ENCODE measurements at regions not wholly inside any gene's neighbourhood (a gene's known extent, or its start where the extent isn't known, plus 50 kb on each side); places are given as distances from the start of the nearest gene placed in this dataset.

DNA sequence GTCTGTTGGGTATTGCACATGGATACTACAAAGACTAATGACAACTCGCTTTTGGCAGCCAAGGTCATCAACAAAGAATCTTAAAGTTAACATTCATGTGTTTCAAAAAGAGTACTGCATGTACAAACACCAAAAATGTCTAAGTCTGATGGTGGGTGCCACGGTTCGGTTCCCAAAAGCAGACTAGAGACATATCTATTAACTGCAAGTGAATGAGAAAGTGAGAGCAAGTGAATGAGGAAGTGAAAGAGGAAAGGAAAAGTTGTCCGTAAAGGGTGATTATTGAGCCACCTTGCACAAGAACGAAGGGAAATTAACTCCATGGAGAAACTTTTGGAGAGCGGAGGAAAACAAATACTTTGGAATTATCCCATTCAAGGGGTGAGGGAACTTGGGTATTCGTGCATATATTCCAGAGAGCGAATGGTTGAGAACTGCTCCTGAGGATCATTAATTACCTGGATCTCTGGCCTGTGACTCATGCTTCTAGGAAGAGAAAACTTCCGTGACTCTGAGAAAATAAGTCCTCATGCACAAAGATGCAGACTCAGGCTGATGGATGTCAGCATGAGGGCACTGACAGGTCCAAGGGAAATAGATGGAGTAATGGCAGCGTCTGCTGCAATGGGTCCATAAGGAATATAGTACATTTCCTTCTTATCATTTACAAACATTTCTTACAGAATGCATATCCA is 336.5 kb upstream of the TGFBR2 start:
- no peaks in the 10 kb centered on the region for H3K9me3 ChIP-seq (ENCODE audit: control insufficient read depth, low read length)
- WGBS, 2 experiments: 94 to 97% methylated on average over 10 of the region's 10 CpGs
- H3K4me3 ChIP-seq (ENCODE audit: insufficient read depth, low read depth, low read length): no peak overlapping the region
- no peak overlapping the region for H3K27ac ChIP-seq (ENCODE audit: insufficient read depth, low read depth, low read length, poor library complexity, severe bottlenecking)
- no peaks in the 10 kb centered on the region for H3K36me3 ChIP-seq (ENCODE audit: control insufficient read depth, insufficient read depth, low read length)
- H3K27me3 ChIP-seq (ENCODE audit: control insufficient read depth, insufficient read depth, low read length, poor library complexity, severe bottlenecking): no peaks in the 10 kb centered on the region
- H3K4me1 ChIP-seq (ENCODE audit: control insufficient read depth, insufficient read depth, low read length): no peaks in the 10 kb centered on the region

- no peaks in the 10 kb centered on the region for H3K4me1 ChIP-seq (ENCODE audit: control insufficient read depth, insufficient read depth, low read length)
- H3K9me3 ChIP-seq (ENCODE audit: control insufficient read depth, low read length): no peaks in the 10 kb centered on the region
- H3K27me3 ChIP-seq (ENCODE audit: control insufficient read depth, insufficient read depth, low read length, poor library complexity, severe bottlenecking): no peaks in the 10 kb centered on the region
- 90% methylated on average over 3 of the region's 3 CpGs for WGBS, 2 experiments
- no peak overlapping the region for H3K4me3 ChIP-seq (ENCODE audit: insufficient read depth, low read depth, low read length)
- H3K36me3 ChIP-seq (ENCODE audit: control insufficient read depth, insufficient read depth, low read length): no peaks in the 10 kb centered on the region
- no peak overlapping the region for H3K27ac ChIP-seq (ENCODE audit: insufficient read depth, low read depth, low read length, poor library complexity, severe bottlenecking)
Observed at GRCh38 chr3:30271781-30272180, 334.6 kb upstream of the TGFBR2 start.

DNA sequence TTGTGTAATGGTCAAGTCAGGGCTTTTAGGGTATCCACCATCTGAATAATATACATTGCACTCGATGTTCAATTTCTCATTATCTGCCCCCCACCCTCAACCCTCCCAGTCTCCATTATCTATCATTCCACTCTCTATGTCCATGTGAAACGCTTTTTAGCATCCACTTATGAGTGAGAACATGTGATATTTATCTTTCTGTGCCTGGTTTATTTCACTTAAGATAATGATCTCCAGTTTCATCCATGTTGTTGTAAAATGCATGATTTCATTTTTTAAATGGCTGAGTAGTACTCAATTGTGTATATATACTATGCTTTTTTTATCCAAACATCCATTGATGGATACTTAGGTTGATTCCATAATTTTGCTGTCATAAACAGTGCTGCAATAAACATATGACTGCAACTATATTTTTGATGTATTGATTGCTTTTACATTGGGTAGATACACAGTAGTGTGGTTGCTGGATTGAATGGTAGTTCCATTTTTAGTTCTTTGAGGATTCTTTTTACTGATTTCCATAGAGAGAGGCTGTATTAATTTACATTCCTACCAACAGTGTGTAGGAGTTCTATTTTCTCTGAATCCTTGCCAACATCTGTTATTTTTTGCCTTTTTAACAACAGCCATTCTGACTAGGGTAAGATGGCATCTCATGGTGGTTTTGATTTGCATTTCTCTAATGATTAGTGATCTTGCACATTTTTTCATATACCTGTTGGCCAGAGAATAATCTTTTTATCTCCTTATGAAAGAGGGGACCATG is 332.9 kb upstream of the TGFBR2 start:
- peaks cover 3% of the 10 kb centered on the region for H3K9me3 ChIP-seq (ENCODE audit: control insufficient read depth, low read length)
- H3K36me3 ChIP-seq (ENCODE audit: control insufficient read depth, insufficient read depth, low read length): no peaks in the 10 kb centered on the region
- no peak overlapping the region for H3K4me3 ChIP-seq (ENCODE audit: insufficient read depth, low read depth, low read length)
- H3K4me1 ChIP-seq (ENCODE audit: control insufficient read depth, insufficient read depth, low read length): no peaks in the 10 kb centered on the region
- H3K27me3 ChIP-seq (ENCODE audit: control insufficient read depth, insufficient read depth, low read length, poor library complexity, severe bottlenecking): no peaks in the 10 kb centered on the region
- H3K27ac ChIP-seq (ENCODE audit: insufficient read depth, low read depth, low read length, poor library complexity, severe bottlenecking): no peak overlapping the region
- 80 to 94% methylated on average over 2 of the region's 2 CpGs for WGBS, 2 experiments

DNA sequence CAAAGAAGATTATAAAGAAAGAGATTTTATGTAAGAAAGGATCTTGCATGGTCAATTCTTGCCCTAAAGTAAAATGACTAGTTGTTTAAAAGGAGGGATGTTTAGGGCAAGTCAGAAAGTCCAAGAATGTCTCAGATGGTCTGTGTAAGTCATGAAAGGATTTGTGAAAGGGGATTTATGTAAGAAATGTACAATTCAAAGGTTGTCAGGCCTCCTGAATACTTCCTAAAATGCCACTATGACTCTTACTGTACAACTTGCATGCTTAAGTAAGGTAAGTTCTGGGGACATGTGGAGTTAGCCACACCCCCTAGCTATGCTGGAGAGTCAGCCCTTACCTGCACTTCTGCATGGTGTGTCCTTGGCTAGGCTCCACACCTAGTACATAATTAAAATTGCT is 328.9 kb upstream of the TGFBR2 start:
- peaks cover 6% of the 10 kb centered on the region for H3K4me1 ChIP-seq (ENCODE audit: control insufficient read depth, insufficient read depth, low read length)
- H3K27me3 ChIP-seq (ENCODE audit: control insufficient read depth, insufficient read depth, low read length, poor library complexity, severe bottlenecking): no peaks in the 10 kb centered on the region
- H3K27ac ChIP-seq (ENCODE audit: insufficient read depth, low read depth, low read length, poor library complexity, severe bottlenecking): no peak overlapping the region
- no peak overlapping the region for H3K4me3 ChIP-seq (ENCODE audit: insufficient read depth, low read depth, low read length)
- H3K36me3 ChIP-seq (ENCODE audit: control insufficient read depth, insufficient read depth, low read length): no peaks in the 10 kb centered on the region
- H3K9me3 ChIP-seq (ENCODE audit: control insufficient read depth, low read length): peaks cover 3% of the 10 kb centered on the region

GRCh38 chr3:30281526-30281925 is 324.9 kb upstream of the TGFBR2 start:
- H3K9me3 ChIP-seq (ENCODE audit: control insufficient read depth, low read length): peaks cover 3% of the 10 kb centered on the region
- H3K27ac ChIP-seq (ENCODE audit: insufficient read depth, low read depth, low read length, poor library complexity, severe bottlenecking): no peak overlapping the region
- WGBS, 2 experiments: no CpG with 5 or more reads among the region's 1 CpG
- no peaks in the 10 kb centered on the region for H3K27me3 ChIP-seq (ENCODE audit: control insufficient read depth, insufficient read depth, low read length, poor library complexity, severe bottlenecking)
- H3K36me3 ChIP-seq (ENCODE audit: control insufficient read depth, insufficient read depth, low read length): no peaks in the 10 kb centered on the region
- H3K4me3 ChIP-seq (ENCODE audit: insufficient read depth, low read depth, low read length): no peak overlapping the region
- H3K4me1 ChIP-seq (ENCODE audit: control insufficient read depth, insufficient read depth, low read length): peaks cover 13% of the 10 kb centered on the region

- H3K4me1 ChIP-seq (ENCODE audit: control insufficient read depth, insufficient read depth, low read length): peaks cover 13% of the 10 kb centered on the region
- WGBS, 2 experiments: 30 to 31% methylated on average over 3 of the region's 3 CpGs
- H3K27ac ChIP-seq (ENCODE audit: insufficient read depth, low read depth, low read length, poor library complexity, severe bottlenecking): peak overlapping the region; percentile 16
- H3K27me3 ChIP-seq (ENCODE audit: control insufficient read depth, insufficient read depth, low read length, poor library complexity, severe bottlenecking): no peaks in the 10 kb centered on the region
- peaks cover 3% of the 10 kb centered on the region for H3K9me3 ChIP-seq (ENCODE audit: control insufficient read depth, low read length)
- H3K36me3 ChIP-seq (ENCODE audit: control insufficient read depth, insufficient read depth, low read length): no peaks in the 10 kb centered on the region
- no peak overlapping the region for H3K4me3 ChIP-seq (ENCODE audit: insufficient read depth, low read depth, low read length)
Observed at GRCh38 chr3:30282154-30282696, 324.2 kb upstream of the TGFBR2 start.

- no peak overlapping the region for H3K27ac ChIP-seq (ENCODE audit: insufficient read depth, low read depth, low read length, poor library complexity, severe bottlenecking)
- H3K27me3 ChIP-seq (ENCODE audit: control insufficient read depth, insufficient read depth, low read length, poor library complexity, severe bottlenecking): no peaks in the 10 kb centered on the region
- no peaks in the 10 kb centered on the region for H3K36me3 ChIP-seq (ENCODE audit: control insufficient read depth, insufficient read depth, low read length)
- H3K4me1 ChIP-seq (ENCODE audit: control insufficient read depth, insufficient read depth, low read length): peaks cover 20% of the 10 kb centered on the region
- H3K9me3 ChIP-seq (ENCODE audit: control insufficient read depth, low read length): no peaks in the 10 kb centered on the region
- WGBS, 2 experiments: 93 to 94% methylated on average over 4 to 5 of the region's 5 CpGs
- H3K4me3 ChIP-seq (ENCODE audit: insufficient read depth, low read depth, low read length): no peak overlapping the region
Observed at GRCh38 chr3:30285188-30286006, 321.0 kb upstream of the TGFBR2 start.

GRCh38 chr3:30286007-30286669 is 320.3 kb upstream of the TGFBR2 start:
- WGBS, 2 experiments: 63 to 77% methylated on average over 1 of the region's 1 CpG
- H3K9me3 ChIP-seq (ENCODE audit: control insufficient read depth, low read length): no peaks in the 10 kb centered on the region
- H3K4me3 ChIP-seq (ENCODE audit: insufficient read depth, low read depth, low read length): no peak overlapping the region
- H3K36me3 ChIP-seq (ENCODE audit: control insufficient read depth, insufficient read depth, low read length): no peaks in the 10 kb centered on the region
- H3K4me1 ChIP-seq (ENCODE audit: control insufficient read depth, insufficient read depth, low read length): peaks cover 23% of the 10 kb centered on the region
- H3K27ac ChIP-seq (ENCODE audit: insufficient read depth, low read depth, low read length, poor library complexity, severe bottlenecking): no peak overlapping the region
- H3K27me3 ChIP-seq (ENCODE audit: control insufficient read depth, insufficient read depth, low read length, poor library complexity, severe bottlenecking): no peaks in the 10 kb centered on the region

- 86 to 95% methylated on average over 2 of the region's 2 CpGs for WGBS, 2 experiments
- no peak overlapping the region for H3K4me3 ChIP-seq (ENCODE audit: insufficient read depth, low read depth, low read length)
- H3K27me3 ChIP-seq (ENCODE audit: control insufficient read depth, insufficient read depth, low read length, poor library complexity, severe bottlenecking): no peaks in the 10 kb centered on the region
- no peaks in the 10 kb centered on the region for H3K36me3 ChIP-seq (ENCODE audit: control insufficient read depth, insufficient read depth, low read length)
- H3K27ac ChIP-seq (ENCODE audit: insufficient read depth, low read depth, low read length, poor library complexity, severe bottlenecking): no peak overlapping the region
- no peaks in the 10 kb centered on the region for H3K9me3 ChIP-seq (ENCODE audit: control insufficient read depth, low read length)
- H3K4me1 ChIP-seq (ENCODE audit: control insufficient read depth, insufficient read depth, low read length): peaks cover 23% of the 10 kb centered on the region
Observed at GRCh38 chr3:30286811-30287210, 319.6 kb upstream of the TGFBR2 start.
